Colonic mucosa (tissue), 4 donors: ENCODE measurements at regions not wholly inside any gene's neighbourhood (a gene's known extent, or its start where the extent isn't known, plus 50 kb on each side); places are given as distances from the start of the nearest gene placed in this dataset.

Experiments
- DNase-seq: peaks from one replicate; pipeline ENCODE4 v3.0.0-alpha.2; 2020
- H3K27ac ChIP-seq: fragments of 200-600 bp; one replicate; pipeline ENCODE4 v1.8.0; 2021
- H3K27me3 ChIP-seq: fragments of 200-600 bp; one replicate; pipeline ENCODE4 v1.8.0; 2021
- H3K36me3 ChIP-seq: fragments of 200-600 bp; one replicate; pipeline ENCODE4 v1.8.0; 2021
- H3K4me1 ChIP-seq: fragments of 200-600 bp; one replicate; pipeline ENCODE4 v1.8.0; 2021; ENCODE audit warnings: mild to moderate bottlenecking
- H3K4me3 ChIP-seq: fragments of 200-600 bp; one replicate; pipeline ENCODE4 v1.8.0; 2021
- H3K9ac ChIP-seq, 2 donors: one replicate each; pipeline ENCODE4 v1.7.0; 2013; ENCODE audit warnings: control low read depth in 2 of 2, low read depth in 2 of 2, low read length in 2 of 2
- H3K9me3 ChIP-seq: fragments of 200-600 bp; one replicate; pipeline ENCODE4 v1.8.0; 2021
- intact Hi-C: fragments of 100-400 bp; cut with DNase I; formaldehyde crosslinking; loops from one replicate; pipeline ENCODE4 v1.14.1; 2022
- TF ChIP-seq, protein P1 (sequence below): fragments of 200-600 bp; IDR thresholded peaks from one replicate; pipeline ENCODE4 v1.8.0; 2022; ENCODE audit warnings: antibody characterized with exemption, mild to moderate bottlenecking
- donor health status: healthy.
- donor health status: DM: no; HTN: no; CAD: no.
- donor health status: DM: no; HTN: no; CAD: no.

- no peaks in the 10 kb centered on the region for H3K36me3 ChIP-seq
- H3K27me3 ChIP-seq, result no peaks in the 10 kb centered on the region
- intact Hi-C loops, result no loop called here
- TF ChIP-seq, protein P1, sequence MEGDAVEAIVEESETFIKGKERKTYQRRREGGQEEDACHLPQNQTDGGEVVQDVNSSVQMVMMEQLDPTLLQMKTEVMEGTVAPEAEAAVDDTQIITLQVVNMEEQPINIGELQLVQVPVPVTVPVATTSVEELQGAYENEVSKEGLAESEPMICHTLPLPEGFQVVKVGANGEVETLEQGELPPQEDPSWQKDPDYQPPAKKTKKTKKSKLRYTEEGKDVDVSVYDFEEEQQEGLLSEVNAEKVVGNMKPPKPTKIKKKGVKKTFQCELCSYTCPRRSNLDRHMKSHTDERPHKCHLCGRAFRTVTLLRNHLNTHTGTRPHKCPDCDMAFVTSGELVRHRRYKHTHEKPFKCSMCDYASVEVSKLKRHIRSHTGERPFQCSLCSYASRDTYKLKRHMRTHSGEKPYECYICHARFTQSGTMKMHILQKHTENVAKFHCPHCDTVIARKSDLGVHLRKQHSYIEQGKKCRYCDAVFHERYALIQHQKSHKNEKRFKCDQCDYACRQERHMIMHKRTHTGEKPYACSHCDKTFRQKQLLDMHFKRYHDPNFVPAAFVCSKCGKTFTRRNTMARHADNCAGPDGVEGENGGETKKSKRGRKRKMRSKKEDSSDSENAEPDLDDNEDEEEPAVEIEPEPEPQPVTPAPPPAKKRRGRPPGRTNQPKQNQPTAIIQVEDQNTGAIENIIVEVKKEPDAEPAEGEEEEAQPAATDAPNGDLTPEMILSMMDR, result no peak
- DNase-seq, result no peak
- no peak overlapping the region for H3K27ac ChIP-seq
- H3K4me1 ChIP-seq, result no peaks in the 10 kb centered on the region
- H3K4me3 ChIP-seq, result no peak overlapping the region
- no peaks in the 10 kb centered on the region for H3K9me3 ChIP-seq
- H3K9ac ChIP-seq, result no peak overlapping the region
Measured at GRCh38 chr1:170789063-170789462, 125.1 kb downstream of the PRRX1 start.

- Histone ChIP-seq H3K27me3 (no peaks in the 10 kb centered on the region), H3K36me3 (no peaks in the 10 kb centered on the region), H3K4me3 (no peak overlapping the region), H3K4me1 (no peaks in the 10 kb centered on the region), H3K27ac (no peak overlapping the region), H3K9me3 (no peaks in the 10 kb centered on the region), H3K9ac (no peak overlapping the region)
- intact Hi-C loops, result no loop called here
- TF ChIP-seq, protein P1, result no peak
- no peak for DNase-seq
Measured at GRCh38 chr1:170790175-170790574, 126.2 kb downstream of the PRRX1 start.

- H3K36me3 ChIP-seq, result no peaks in the 10 kb centered on the region
- no peaks in the 10 kb centered on the region for H3K4me1 ChIP-seq
- intact Hi-C loops, result no loop called here
- no peak overlapping the region for H3K27ac ChIP-seq
- no peak overlapping the region for H3K9ac ChIP-seq
- no peaks in the 10 kb centered on the region for H3K9me3 ChIP-seq
- H3K27me3 ChIP-seq, result no peaks in the 10 kb centered on the region
- TF ChIP-seq, protein P1, result no peak
- no peak for DNase-seq
- H3K4me3 ChIP-seq, result no peak overlapping the region
Measured at GRCh38 chr1:170790651-170791071, 126.7 kb downstream of the PRRX1 start.

DNA sequence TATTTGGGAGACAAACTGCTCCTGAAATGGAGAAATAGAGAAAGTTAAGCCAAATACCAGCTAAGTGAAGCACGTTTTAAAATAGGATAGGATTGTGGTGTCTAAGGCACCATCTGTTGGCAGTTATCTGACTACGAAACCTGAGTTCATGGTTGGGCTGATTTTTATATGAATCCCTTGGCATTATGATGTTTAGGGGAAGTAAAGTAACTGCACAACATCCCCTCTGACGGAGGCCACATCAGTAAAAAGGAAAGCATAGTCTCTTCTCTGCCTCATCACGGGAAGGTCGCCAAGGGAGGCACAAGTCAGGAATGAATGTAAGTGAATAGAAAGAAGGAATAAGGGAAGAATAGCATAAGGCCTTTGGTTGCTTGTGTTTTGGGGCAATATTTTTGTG lies 128.0 kb downstream of the PRRX1 start:
- no peak overlapping the region for H3K27ac ChIP-seq
- no peak overlapping the region for H3K4me3 ChIP-seq
- DNase-seq, result no peak
- intact Hi-C loops, result no loop called here
- TF ChIP-seq, protein P1, result no peak
- H3K9me3 ChIP-seq, result no peaks in the 10 kb centered on the region
- no peaks in the 10 kb centered on the region for H3K36me3 ChIP-seq
- no peaks in the 10 kb centered on the region for H3K27me3 ChIP-seq
- no peak overlapping the region for H3K9ac ChIP-seq
- no peaks in the 10 kb centered on the region for H3K4me1 ChIP-seq

DNA sequence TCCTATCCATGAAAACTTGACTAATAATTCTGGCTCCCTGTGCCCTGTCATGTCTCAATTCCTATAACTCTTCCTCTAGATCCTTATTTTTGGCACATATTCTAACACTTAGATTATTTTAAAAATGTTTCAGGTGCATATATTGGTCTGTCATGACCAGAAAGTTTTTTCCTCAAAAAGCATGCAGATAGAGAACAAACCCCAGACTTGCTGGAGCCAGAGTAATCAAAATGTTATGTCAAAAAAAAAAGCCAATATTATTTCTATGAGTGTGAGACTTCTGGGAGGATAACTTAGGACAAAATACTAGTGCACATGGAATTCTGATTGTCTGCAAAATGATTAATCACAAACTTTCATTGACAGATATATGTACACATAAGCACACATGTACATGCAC lies 135.1 kb upstream of the MROH9 start:
- H3K27me3 ChIP-seq, result no peaks in the 10 kb centered on the region
- H3K36me3 ChIP-seq, result no peaks in the 10 kb centered on the region
- DNase-seq, result no peak
- no peak overlapping the region for H3K27ac ChIP-seq
- no peak overlapping the region for H3K4me3 ChIP-seq
- H3K4me1 ChIP-seq, result no peaks in the 10 kb centered on the region
- intact Hi-C loops, result no loop called here
- H3K9ac ChIP-seq, result no peak overlapping the region
- TF ChIP-seq, protein P1, result no peak
- no peaks in the 10 kb centered on the region for H3K9me3 ChIP-seq

DNA sequence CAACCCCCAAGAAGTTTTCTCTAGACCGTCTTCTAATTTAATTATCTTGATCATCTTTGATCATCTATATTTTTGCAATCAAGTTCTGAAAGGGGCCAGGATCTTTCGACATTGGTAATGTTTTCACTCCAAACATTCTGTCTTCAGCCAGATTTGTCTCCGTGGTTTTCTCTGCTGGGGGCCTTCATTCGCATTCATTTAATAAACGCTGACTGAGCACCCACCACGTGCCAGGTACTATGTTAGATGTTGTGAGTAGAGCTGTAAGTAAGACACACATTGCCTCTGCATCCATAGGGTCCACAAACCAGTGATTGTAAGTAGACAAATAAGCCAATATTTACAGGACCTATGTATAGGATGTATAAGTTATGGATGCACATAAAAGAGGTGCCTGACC lies 134.5 kb upstream of the MROH9 start:
- intact Hi-C loops, result no loop called here
- Histone ChIP-seq H3K4me3 (no peak overlapping the region), H3K36me3 (no peaks in the 10 kb centered on the region), H3K9me3 (no peaks in the 10 kb centered on the region), H3K27ac (no peak overlapping the region), H3K4me1 (no peaks in the 10 kb centered on the region), H3K27me3 (no peaks in the 10 kb centered on the region), H3K9ac (no peak overlapping the region)
- TF ChIP-seq, protein P1, result no peak
- DNase-seq, result no peak
